Embryonic facial prominence (tissue), 1 donor: ENCODE measurements at regions not wholly inside any gene's neighbourhood (a gene's known extent, or its start where the extent isn't known, plus 50 kb on each side); places are given as distances from the start of the nearest gene placed in this dataset.

ENCODE experiments used
- DNase-seq: peaks from one replicate; pipeline ENCODE4 v3.0.0-alpha.2; 2016; ENCODE audit errors: extremely low spot score

- DNase-seq = no peak
These were observed 50.3 kb downstream of the UTRN start for GRCh38 chr6:144335311-144335861.

- DNase-seq = no peak
These were observed 50.8 kb downstream of the UTRN start for GRCh38 chr6:144335914-144336313.

GRCh38 chr6:144336900-144337299 lies 51.8 kb downstream of the UTRN start:
- DNase-seq = no peak

- no peak for DNase-seq
These were observed 53.3 kb downstream of the UTRN start for GRCh38 chr6:144338474-144338873.

DNA sequence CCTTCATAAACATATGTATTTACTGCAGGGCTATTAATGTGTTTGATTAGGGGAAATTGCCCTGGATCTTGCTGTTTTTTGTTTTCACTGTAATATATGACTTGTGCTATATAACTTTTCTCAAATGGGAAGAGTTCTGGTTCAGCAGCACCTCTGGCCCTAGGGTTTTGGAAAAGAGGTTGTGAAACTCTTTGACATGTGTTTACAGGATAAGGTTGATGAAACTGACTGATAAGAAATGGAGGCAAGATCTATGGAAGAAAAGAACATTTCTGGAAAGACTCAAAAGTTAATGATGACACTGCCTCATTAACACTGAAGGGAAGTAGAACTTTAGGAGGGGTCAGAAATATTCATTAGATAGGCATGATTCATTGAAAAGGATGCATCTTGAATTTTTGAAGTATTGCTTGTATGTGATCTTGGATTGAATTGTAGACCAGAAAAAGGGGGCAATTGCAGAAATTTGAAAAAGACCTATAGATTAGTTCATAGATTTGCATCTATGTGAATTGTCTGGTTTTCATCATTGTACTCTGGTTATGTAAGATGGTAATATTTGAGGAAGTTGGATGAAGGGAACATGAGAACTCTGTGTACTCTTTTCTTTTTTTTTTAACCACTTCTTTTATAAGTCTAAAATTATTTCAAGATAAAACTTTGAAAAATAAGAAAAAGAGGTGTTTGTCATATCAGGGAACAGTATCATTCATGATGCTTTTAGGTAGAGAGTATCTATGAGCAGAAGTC lies 54.0 kb downstream of the UTRN start:
- DNase-seq = no peak

DNA sequence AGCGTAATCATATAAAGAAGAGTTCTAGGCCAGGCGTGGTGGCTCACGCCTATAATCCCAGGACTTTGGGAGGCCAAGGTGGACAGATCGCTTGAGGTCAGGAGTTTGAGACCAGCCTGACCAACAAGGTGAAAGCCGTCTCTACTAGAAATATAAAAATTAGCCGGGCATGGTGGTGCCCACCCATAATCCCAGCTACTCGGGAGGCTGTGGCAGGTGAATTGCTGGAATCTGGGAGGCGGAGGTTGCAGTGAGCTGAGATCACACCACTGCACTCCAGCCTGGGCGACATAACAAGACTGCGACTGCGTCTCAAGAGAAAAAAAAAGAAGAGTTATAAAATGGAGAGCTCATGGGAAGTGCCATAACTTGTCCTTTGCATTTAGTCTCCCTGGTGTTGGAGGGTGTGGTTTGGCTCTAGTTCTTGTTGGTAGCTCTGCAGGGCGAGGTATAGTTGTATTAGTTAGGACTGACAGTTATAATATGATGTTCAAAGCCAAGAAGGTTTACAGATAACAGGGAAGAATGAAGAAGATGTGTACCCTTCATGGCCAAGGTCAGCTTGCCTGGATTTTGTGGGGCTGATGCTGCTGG lies 54.8 kb downstream of the UTRN start:
- no peak for DNase-seq

DNA sequence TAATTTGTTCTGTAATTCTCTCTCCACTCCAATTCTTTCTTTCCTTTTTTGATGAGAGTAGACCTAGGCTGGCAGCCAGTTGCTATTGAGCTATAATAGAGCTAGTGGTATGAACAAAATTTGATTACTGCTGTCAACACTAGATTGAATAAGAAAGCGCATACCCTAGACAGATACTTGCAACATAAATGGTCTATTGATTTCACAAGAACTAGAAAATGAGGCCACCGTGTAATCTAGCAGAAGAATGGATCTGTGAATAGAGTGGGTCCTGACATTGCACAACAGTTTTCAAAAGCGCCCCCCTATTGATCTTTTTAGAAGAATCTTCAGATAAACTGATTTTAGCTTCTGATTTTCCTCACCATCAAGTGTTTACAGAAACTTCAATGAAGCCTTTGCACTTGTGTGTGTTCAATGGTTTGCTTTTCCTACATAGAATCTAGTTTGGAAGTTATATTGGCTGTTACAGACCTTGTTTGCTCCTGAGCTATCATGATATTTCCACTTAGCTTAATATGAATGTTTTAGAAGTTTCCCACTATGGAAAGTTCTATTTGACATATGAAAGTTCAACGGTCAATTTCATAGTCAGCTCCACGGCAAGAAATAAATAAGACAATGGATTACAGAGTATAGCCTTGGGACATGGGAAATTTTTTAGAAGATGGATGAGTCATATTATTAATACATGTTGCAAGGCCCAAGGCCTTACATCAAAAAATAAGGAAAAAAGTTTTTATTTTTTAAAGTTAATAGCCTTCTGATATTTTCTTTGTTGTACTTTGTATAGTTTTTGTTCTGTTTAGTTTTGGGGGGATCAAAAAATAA lies 55.6 kb downstream of the UTRN start:
- DNase-seq = no peak

DNA sequence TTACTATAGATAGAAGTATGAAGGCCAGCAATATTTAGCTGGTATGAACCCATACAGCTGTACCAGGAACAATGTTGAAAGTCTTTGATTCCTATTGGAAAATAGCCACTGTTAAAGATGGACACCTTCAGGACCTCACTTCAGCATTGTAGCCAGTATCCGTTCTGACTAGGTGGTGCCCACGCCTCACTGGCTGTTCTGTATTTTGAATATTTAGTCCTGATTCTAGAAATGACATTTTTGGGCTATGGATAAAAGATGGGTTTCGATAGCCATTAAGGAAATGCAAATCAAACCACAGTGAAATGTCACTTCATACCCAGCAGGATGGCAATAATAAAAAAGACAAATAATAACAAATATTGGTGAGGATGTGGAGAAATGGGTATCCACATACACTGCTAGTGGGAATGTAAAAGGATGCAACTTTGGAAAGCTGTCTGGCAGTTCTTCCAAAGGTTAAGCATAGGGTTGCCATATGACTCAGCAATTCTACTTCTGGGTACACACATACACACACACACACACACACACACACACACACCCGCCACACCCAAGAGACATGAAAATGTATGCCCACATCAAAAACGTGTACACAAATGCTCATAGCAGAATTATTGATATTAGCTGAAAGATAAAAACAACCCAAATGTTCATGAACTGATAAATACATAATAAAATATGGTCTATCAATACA lies 56.8 kb downstream of the UTRN start:
- no peak for DNase-seq

- no peak for DNase-seq
These were observed 58.7 kb downstream of the UTRN start for GRCh38 chr6:144343701-144344428.

GRCh38 chr6:144344646-144345045 lies 59.5 kb downstream of the UTRN start:
- DNase-seq = no peak

GRCh38 chr6:144345451-144345850 lies 60.3 kb downstream of the UTRN start:
- no peak for DNase-seq

GRCh38 chr6:144346719-144347447 lies 61.7 kb downstream of the UTRN start:
- no peak for DNase-seq

GRCh38 chr6:144347448-144347759 lies 62.3 kb downstream of the UTRN start:
- no peak for DNase-seq

DNA sequence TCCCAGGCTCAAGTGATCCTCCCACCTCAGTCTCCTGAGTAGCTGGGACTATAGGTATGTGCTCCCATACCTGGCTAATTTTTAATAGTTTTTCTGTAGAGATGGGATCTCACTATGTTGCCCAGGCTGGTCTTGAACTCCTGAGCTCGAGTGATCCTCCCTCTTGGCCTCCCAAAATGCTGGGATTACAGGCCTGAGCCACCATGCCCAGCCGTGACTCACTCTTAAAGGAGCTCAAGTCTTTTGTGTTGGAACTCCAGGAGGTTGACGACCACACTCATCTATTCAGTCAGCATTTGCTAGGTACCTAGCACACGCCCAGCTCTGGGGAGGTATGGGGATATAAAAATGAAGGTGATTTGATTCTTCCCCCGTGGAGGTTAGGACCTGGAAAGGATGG lies 62.8 kb downstream of the UTRN start:
- DNase-seq = no peak

- no peak for DNase-seq
These were observed 64.8 kb downstream of the UTRN start for GRCh38 chr6:144349690-144350527.

- DNase-seq = no peak
These were observed 65.4 kb downstream of the UTRN start for GRCh38 chr6:144350528-144350880.

DNA sequence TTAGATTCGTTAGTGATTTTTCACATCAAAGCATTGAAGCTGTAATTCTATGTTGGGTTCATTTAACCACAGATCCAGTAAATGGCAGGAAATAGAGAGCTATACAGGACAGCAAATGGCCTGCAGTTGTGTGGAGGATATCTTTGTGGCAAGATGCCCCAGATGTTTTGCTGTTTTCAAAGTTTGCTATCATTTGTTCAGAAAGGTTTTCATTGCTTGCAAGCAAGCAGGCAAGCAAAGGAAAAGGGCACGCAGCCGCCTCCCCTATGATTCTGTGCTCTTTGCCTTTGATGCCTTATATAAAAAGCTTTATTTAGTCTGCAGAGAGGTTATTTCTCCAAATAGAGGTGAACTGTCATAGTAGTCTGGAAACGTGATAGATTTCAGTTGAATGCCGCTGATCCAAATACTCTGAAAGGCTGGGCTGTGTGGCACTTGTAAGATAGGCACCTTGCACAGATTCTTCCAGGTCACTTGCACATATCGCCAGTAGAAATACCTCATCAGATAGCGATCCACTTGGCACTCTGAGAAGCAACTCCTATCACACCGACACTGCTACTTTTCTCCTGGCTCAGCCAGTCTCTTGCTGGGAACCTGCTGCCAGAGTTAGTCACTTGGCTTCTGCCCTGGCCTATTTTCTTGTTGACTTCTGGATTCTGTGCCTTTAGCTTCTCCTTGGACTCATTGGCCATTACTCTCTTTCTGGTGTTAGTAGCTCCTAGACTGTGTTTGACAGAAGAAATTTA lies 66.4 kb downstream of the UTRN start:
- DNase-seq = no peak

GRCh38 chr6:144352331-144352730 lies 67.2 kb downstream of the UTRN start:
- no peak for DNase-seq

DNA sequence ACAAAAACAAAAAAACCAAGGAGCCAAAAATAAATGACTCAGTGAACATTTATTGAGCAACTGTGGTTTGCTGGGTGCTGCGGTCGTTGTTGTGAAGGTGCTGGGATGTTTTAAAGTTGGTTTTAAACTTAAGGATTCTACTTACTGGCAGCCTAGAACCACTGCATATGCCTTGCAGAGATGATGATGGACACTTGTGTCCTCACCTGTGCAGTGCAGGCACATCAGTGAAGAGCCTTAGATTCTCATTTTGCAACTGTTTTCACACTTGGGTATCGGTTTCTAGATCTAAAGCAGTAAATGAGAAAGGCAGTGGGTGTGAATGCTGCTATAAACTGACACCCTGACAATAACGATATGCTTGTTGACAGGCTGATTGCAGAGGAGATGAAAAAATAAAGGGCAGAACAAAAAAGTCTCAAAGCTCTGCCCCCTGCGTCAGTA lies 68.8 kb downstream of the UTRN start:
- DNase-seq = no peak
